CD14-positive monocyte (primary cell): ENCODE measurements at regions not wholly inside any gene's neighbourhood (a gene's known extent, or its start where the extent isn't known, plus 50 kb on each side); places are given as distances from the start of the nearest gene placed in this dataset.

Experiments
- DNase-seq, 3 donors: peaks; one replicate each; pipeline ENCODE4 v3.0.0-alpha.2; 2011 to 2022
- H2AFZ ChIP-seq: 2 replicates; pipeline ENCODE4 v1.6.0; 2012; ENCODE audit warnings: mild to moderate bottlenecking, low read depth, low read length, inconsistent platforms; ENCODE audit not compliant: insufficient read depth, poor library complexity, severe bottlenecking
- H3K27ac ChIP-seq, 2 donors: 1 replicate in 1 of 2; 2 replicates in 1 of 2; pipeline ENCODE4 v1.5.1; 2012 to 2013; ENCODE audit warnings: low read length in 2 of 2, control low read depth in 1 of 2, inconsistent platforms in 1 of 2, low read depth in 1 of 2, mild to moderate bottlenecking in 1 of 2
- H3K27me3 ChIP-seq, 2 donors: one replicate each; pipeline versions ENCODE4 v1.6.0 to v1.6.1; 2011 to 2013; ENCODE audit warnings: low read length in 2 of 2; ENCODE audit not compliant: control insufficient read depth in 2 of 2, insufficient read depth in 2 of 2
- H3K36me3 ChIP-seq, 2 donors: replicated peaks in 1 of 2; 1 replicate in 1 of 2; 2 replicates in 1 of 2; pipeline versions ENCODE4 v1.5.1 to v1.6.1; 2012 to 2013; ENCODE audit warnings: low read length in 2 of 2, control low read depth in 1 of 2, inconsistent platforms in 1 of 2, mild to moderate bottlenecking in 1 of 2; ENCODE audit not compliant: insufficient read depth in 2 of 2, control insufficient read depth in 1 of 2
- H3K4me1 ChIP-seq, 2 donors: 1 replicate in 1 of 2; 2 replicates in 1 of 2; pipeline versions ENCODE4 v1.5.1 to v1.6.1; 2012 to 2013; ENCODE audit warnings: low read length in 2 of 2, control low read depth in 1 of 2, inconsistent platforms in 1 of 2, mild to moderate bottlenecking in 1 of 2, moderate library complexity in 1 of 2; ENCODE audit not compliant: insufficient read depth in 2 of 2, control insufficient read depth in 1 of 2
- H3K4me2 ChIP-seq: replicated peaks from 2 replicates; pipeline ENCODE3; 2012; ENCODE audit warnings: low read length, moderate library complexity, mild to moderate bottlenecking; ENCODE audit not compliant: poor library complexity, severe bottlenecking; ENCODE audit errors: extremely low read depth
- H3K4me3 ChIP-seq, 3 experiments: fragments of 200-600 bp in 1 of 3; sonication (generic) in 1 of 3; replicated peaks in 1 of 3; 1 replicate in 2 of 3; 2 replicates in 1 of 3; pipeline ENCODE4 v1.5.1; 2011 to 2013; ENCODE audit warnings: low read length in 3 of 3, mild to moderate bottlenecking in 3 of 3, control low read depth in 2 of 3, low read depth in 2 of 3, inconsistent platforms in 1 of 3, moderate library complexity in 1 of 3
- H3K79me2 ChIP-seq: 2 replicates; pipeline ENCODE4 v1.6.0; 2012; ENCODE audit warnings: mild to moderate bottlenecking, control low read depth, inconsistent platforms, low read length, moderate library complexity; ENCODE audit not compliant: insufficient read depth
- H3K9ac ChIP-seq: 2 replicates; pipeline ENCODE4 v1.6.0; 2017; ENCODE audit warnings: low read length, mild to moderate bottlenecking; ENCODE audit not compliant: insufficient read depth, poor library complexity, severe bottlenecking
- H3K9me3 ChIP-seq, 2 donors: replicated peaks in 1 of 2; 1 replicate in 1 of 2; 2 replicates in 1 of 2; pipeline versions ENCODE4 v1.5.1 to v1.6.1; 2012 to 2013; ENCODE audit warnings: low read length in 2 of 2, control low read depth in 1 of 2; ENCODE audit not compliant: control insufficient read depth in 1 of 2, insufficient read depth in 1 of 2
- H4K20me1 ChIP-seq: 2 replicates; pipeline ENCODE4 v1.6.0; 2012; ENCODE audit warnings: mild to moderate bottlenecking, low read length, control low read depth, moderate library complexity; ENCODE audit not compliant: insufficient read depth
- H3K27ac Mint-ChIP-seq, 7 donors: one replicate each; pipeline ENCODE4 v1.8.0; 2020; ENCODE audit warnings: mild to moderate bottlenecking in 7 of 7, mixed read lengths in 7 of 7, moderate library complexity in 6 of 7, inconsistent platforms in 2 of 7
- H3K27me3 Mint-ChIP-seq, 3 donors: one replicate each; pipeline ENCODE4 v1.8.0; 2021 to 2022; ENCODE audit warnings: low read depth in 3 of 3, mild to moderate bottlenecking in 3 of 3, mixed read lengths in 3 of 3, moderate library complexity in 3 of 3, inconsistent platforms in 1 of 3
- H3K36me3 Mint-ChIP-seq, 2 donors: one replicate each; pipeline ENCODE4 v1.8.0; 2020; ENCODE audit warnings: mixed read lengths in 2 of 2, inconsistent platforms in 1 of 2, mild to moderate bottlenecking in 1 of 2
- H3K4me1 Mint-ChIP-seq: one replicate; pipeline ENCODE4 v1.8.0; 2020; ENCODE audit warnings: mild to moderate bottlenecking, mixed read lengths
- H3K4me3 Mint-ChIP-seq, 2 donors: one replicate each; pipeline ENCODE4 v1.8.0; 2020; ENCODE audit warnings: mild to moderate bottlenecking in 2 of 2, mixed read lengths in 2 of 2, moderate library complexity in 1 of 2
- H3K9me3 Mint-ChIP-seq, 7 donors: one replicate each; pipeline ENCODE4 v1.8.0; 2020 to 2022; ENCODE audit warnings: mixed read lengths in 7 of 7, mild to moderate bottlenecking in 6 of 7, moderate library complexity in 6 of 7, inconsistent platforms in 2 of 7
- WGBS: methylation state at CpG from one replicate; pipeline ENCODE4 v1.1.5; 2013; ENCODE audit warnings: missing lambda C conversion rate; ENCODE audit not compliant: insufficient coverage; 5-methylcytosine and 5-hydroxymethylcytosine counted together
- intact Hi-C, 2 donors: fragments of 100-400 bp; cut with micrococcal nuclease; formaldehyde crosslinking; loops; one replicate each; pipeline versions ENCODE4 v1.15.0 to v1.15.1; 2023
- TF ChIP-seq, protein P1 (sequence below): fragments of 200-600 bp; IDR thresholded peaks from one replicate; pipeline ENCODE4 v1.8.0; 2022; ENCODE audit warnings: antibody characterized with exemption, mild to moderate bottlenecking

DNA sequence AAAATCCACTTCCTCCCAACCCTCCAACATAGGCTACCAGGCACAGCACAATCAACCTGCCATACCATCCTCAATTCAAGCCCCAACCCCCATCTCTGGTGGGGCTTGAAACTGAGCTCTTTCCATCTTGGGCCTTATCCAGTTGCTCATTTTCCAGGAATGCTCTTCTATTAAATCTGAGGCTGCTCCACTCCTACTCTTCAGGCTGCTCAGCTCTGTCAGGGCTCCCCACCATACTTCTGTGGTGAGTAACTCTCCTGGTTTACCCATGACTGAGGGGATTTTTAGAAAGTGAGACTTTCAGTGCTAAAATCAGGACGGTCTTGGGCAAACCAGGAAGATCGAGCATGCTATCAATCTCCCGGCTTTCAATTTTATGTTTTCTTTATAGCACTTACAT, 512.8 kb downstream of the LMO7 start:
- H3K36me3 ChIP-seq = no peaks in the 10 kb centered on the region
- no peak for DNase-seq
- H4K20me1 ChIP-seq = no peaks in the 10 kb centered on the region
- no peak overlapping the region for H3K4me3 Mint-ChIP-seq
- H3K27me3 ChIP-seq = no peaks in the 10 kb centered on the region
- H3K4me1 Mint-ChIP-seq = no peaks in the 10 kb centered on the region
- no peak overlapping the region for H3K4me2 ChIP-seq
- H3K4me1 ChIP-seq = no peaks in the 10 kb centered on the region
- no peak overlapping the region for H3K27ac ChIP-seq
- no peak overlapping the region for H3K4me3 ChIP-seq
- no peaks in the 10 kb centered on the region for H3K79me2 ChIP-seq
- peaks cover 0 to 2% (median 0%) of the 10 kb centered on the region in 7 donors for H3K9me3 Mint-ChIP-seq
- H3K9me3 ChIP-seq = no peaks in the 10 kb centered on the region
- TF ChIP-seq, protein P1, sequence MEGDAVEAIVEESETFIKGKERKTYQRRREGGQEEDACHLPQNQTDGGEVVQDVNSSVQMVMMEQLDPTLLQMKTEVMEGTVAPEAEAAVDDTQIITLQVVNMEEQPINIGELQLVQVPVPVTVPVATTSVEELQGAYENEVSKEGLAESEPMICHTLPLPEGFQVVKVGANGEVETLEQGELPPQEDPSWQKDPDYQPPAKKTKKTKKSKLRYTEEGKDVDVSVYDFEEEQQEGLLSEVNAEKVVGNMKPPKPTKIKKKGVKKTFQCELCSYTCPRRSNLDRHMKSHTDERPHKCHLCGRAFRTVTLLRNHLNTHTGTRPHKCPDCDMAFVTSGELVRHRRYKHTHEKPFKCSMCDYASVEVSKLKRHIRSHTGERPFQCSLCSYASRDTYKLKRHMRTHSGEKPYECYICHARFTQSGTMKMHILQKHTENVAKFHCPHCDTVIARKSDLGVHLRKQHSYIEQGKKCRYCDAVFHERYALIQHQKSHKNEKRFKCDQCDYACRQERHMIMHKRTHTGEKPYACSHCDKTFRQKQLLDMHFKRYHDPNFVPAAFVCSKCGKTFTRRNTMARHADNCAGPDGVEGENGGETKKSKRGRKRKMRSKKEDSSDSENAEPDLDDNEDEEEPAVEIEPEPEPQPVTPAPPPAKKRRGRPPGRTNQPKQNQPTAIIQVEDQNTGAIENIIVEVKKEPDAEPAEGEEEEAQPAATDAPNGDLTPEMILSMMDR = no peak
- intact Hi-C loops = no loop called here
- H3K27me3 Mint-ChIP-seq = no peaks in the 10 kb centered on the region
- H3K36me3 Mint-ChIP-seq = no peaks in the 10 kb centered on the region
- H3K9ac ChIP-seq = no peak overlapping the region
- WGBS = no CpG with 5 or more reads among the region's 3 CpGs
- no peak overlapping the region for H2AFZ ChIP-seq
- no peak overlapping the region for H3K27ac Mint-ChIP-seq

DNA sequence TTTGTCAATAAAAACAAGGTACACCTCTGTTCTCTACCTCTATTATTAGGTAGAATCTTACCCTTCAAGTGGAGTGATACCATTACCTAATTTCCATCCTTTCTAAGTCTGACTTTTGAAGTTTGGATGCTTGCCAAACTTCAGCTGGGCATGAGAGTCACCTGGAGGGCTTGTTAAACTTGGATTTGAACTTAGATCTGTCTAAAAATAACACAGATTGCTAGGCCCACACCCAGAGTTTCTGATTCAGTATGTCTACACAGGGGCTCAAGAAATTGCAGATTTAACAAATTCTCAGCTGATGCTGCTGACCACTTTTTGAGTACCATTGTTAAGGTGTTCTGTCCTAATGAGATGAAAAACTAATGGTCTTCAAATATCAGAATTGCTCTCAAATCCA, 512.2 kb downstream of the LMO7 start:
- no peak overlapping the region for H3K27ac ChIP-seq
- no peaks in the 10 kb centered on the region for H3K27me3 ChIP-seq
- no peaks in the 10 kb centered on the region for H3K79me2 ChIP-seq
- H3K9me3 ChIP-seq = no peaks in the 10 kb centered on the region
- no peaks in the 10 kb centered on the region for H3K36me3 ChIP-seq
- no peak overlapping the region for H3K4me2 ChIP-seq
- no peaks in the 10 kb centered on the region for H4K20me1 ChIP-seq
- no peak for DNase-seq
- H3K9ac ChIP-seq = no peak overlapping the region
- TF ChIP-seq, protein P1 = no peak
- Mint-ChIP-seq H3K9me3 (peaks cover 0 to 2% (median 0%) of the 10 kb centered on the region in 7 donors), H3K27me3 (no peaks in the 10 kb centered on the region), H3K36me3 (no peaks in the 10 kb centered on the region), H3K4me1 (no peaks in the 10 kb centered on the region), H3K27ac (no peak overlapping the region), H3K4me3 (no peak overlapping the region)
- intact Hi-C loops = no loop called here
- H3K4me3 ChIP-seq = no peak overlapping the region
- H3K4me1 ChIP-seq = no peaks in the 10 kb centered on the region
- no peak overlapping the region for H2AFZ ChIP-seq
